ENCODE measurements at regions not wholly inside any gene's neighbourhood (a gene's known extent, or its start where the extent isn't known, plus 50 kb on each side); places are given as distances from the start of the nearest gene placed in this dataset.

GRCh38 chr9:94168203-94169000, 84.1 kb downstream of the PTPDC1 start:
- H3K36me3 ChIP-seq (ENCODE audit: control insufficient read depth in 1 of 2, insufficient read depth in 2 of 2, low read length in 2 of 2), result no peaks in the 10 kb centered on the region
- no peak overlapping the region for H3K27ac ChIP-seq (ENCODE audit: low read depth, low read length)
- H3K4me3 ChIP-seq (ENCODE audit: low read depth in 1 of 2, low read length in 2 of 2), result peak overlapping the region; percentile 74 to 85
- no peaks in the 10 kb centered on the region for H3K9me3 ChIP-seq (ENCODE audit: control insufficient read depth in 1 of 2, low read length in 2 of 2)
- H3K9ac ChIP-seq (ENCODE audit: low read depth in 1 of 2, low read length in 2 of 2), result peak overlapping the region; percentile 25 to 85
- peaks cover 31 to 37% of the 10 kb centered on the region in 2 donors for H3K4me1 ChIP-seq (ENCODE audit: control insufficient read depth in 1 of 2, insufficient read depth in 2 of 2, low read length in 2 of 2)
- H3K27me3 ChIP-seq (ENCODE audit: control insufficient read depth in 1 of 2, insufficient read depth in 2 of 2, low read length in 2 of 2), result no peaks in the 10 kb centered on the region

DNA sequence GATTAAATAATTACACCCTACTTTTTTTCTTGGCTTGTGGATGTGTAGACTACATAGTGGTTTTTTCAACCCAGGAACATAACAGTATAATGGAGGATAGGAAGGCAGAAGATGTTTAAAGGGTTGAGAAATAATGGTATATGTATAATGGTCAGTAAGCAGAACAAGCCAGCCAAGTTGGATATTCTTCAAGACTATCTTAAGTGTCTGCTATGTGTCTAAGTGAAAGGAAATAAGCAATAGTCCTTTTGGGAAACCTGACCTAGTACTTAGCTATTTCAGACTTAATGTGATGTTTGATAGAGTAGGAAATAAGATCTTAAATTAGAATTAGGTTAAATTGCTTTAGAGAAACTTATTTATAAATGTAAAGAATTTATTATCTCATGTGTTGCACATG, 85.7 kb downstream of the PTPDC1 start:
- H3K9me3 ChIP-seq (ENCODE audit: control insufficient read depth in 1 of 2, low read length in 2 of 2), result no peaks in the 10 kb centered on the region
- H3K36me3 ChIP-seq (ENCODE audit: control insufficient read depth in 1 of 2, insufficient read depth in 2 of 2, low read length in 2 of 2), result peaks cover 0 to 4% of the 10 kb centered on the region in 2 donors
- H3K4me1 ChIP-seq (ENCODE audit: control insufficient read depth in 1 of 2, insufficient read depth in 2 of 2, low read length in 2 of 2), result peaks cover 46 to 51% of the 10 kb centered on the region in 2 donors
- no peak overlapping the region for H3K27ac ChIP-seq (ENCODE audit: low read depth, low read length)
- peak overlapping the region in 1 of 2 donors; percentile 1 for H3K9ac ChIP-seq (ENCODE audit: low read depth in 1 of 2, low read length in 2 of 2)
- peak overlapping the region in 1 of 2 donors; percentile 48 for H3K4me3 ChIP-seq (ENCODE audit: low read depth in 1 of 2, low read length in 2 of 2)
- H3K27me3 ChIP-seq (ENCODE audit: control insufficient read depth in 1 of 2, insufficient read depth in 2 of 2, low read length in 2 of 2), result no peaks in the 10 kb centered on the region

DNA sequence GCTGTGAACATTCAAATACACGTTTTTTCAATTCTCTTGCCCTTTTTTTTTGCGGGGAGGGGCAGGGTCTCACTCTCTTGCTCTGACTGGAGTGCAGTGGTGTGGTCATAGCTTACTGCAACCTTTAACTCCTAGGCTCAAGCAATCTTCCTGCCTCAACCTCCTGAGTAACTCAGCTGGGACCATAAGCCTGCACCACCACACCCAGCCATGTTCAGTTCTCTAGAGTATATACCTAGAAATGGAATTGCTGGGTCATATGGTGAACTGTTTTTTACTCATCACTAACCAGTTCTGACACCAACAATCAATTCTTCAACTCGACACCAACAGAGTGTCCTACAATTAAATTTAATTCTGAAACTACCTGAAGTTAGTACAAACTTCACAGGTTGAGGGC, 85.5 kb upstream of the ZNF169 start:
- Histone ChIP-seq H3K27ac (ENCODE audit: low read depth, low read length) (no peak overlapping the region), H3K27me3 (ENCODE audit: control insufficient read depth in 1 of 2, insufficient read depth in 2 of 2, low read length in 2 of 2) (no peaks in the 10 kb centered on the region), H3K4me3 (ENCODE audit: low read depth in 1 of 2, low read length in 2 of 2) (no peak overlapping the region), H3K9ac (ENCODE audit: low read depth in 1 of 2, low read length in 2 of 2) (no peak overlapping the region), H3K9me3 (ENCODE audit: control insufficient read depth in 1 of 2, low read length in 2 of 2) (no peaks in the 10 kb centered on the region), H3K36me3 (ENCODE audit: control insufficient read depth in 1 of 2, insufficient read depth in 2 of 2, low read length in 2 of 2) (peaks cover 13 to 20% of the 10 kb centered on the region in 2 donors), H3K4me1 (ENCODE audit: control insufficient read depth in 1 of 2, insufficient read depth in 2 of 2, low read length in 2 of 2) (peaks cover 55 to 58% of the 10 kb centered on the region in 2 donors)

DNA sequence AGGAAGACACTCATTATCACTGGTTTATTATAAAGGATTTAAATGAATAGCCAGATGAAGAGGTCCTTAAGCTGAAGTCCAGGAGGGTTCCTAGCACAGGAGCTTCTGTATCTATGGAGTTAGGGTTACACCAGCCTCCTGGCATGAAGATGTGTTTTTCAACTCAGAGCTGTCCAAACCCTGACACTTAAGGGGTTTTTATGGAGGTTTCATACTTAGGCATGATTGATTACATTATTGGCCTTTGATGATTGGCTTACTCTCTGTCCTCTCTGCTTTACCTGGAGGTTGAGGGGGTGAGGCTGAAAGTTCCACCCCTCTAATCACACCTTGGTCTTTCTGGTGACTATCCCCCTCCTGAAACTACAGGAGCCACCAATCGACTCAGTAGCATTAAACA, 84.9 kb upstream of the ZNF169 start:
- no peak overlapping the region for H3K27ac ChIP-seq (ENCODE audit: low read depth, low read length)
- peaks cover 13 to 20% of the 10 kb centered on the region in 2 donors for H3K36me3 ChIP-seq (ENCODE audit: control insufficient read depth in 1 of 2, insufficient read depth in 2 of 2, low read length in 2 of 2)
- H3K4me1 ChIP-seq (ENCODE audit: control insufficient read depth in 1 of 2, insufficient read depth in 2 of 2, low read length in 2 of 2), result peaks cover 52 to 53% of the 10 kb centered on the region in 2 donors
- H3K9ac ChIP-seq (ENCODE audit: low read depth in 1 of 2, low read length in 2 of 2), result no peak overlapping the region
- H3K27me3 ChIP-seq (ENCODE audit: control insufficient read depth in 1 of 2, insufficient read depth in 2 of 2, low read length in 2 of 2), result no peaks in the 10 kb centered on the region
- H3K4me3 ChIP-seq (ENCODE audit: low read depth in 1 of 2, low read length in 2 of 2), result no peak overlapping the region
- no peaks in the 10 kb centered on the region for H3K9me3 ChIP-seq (ENCODE audit: control insufficient read depth in 1 of 2, low read length in 2 of 2)

DNA sequence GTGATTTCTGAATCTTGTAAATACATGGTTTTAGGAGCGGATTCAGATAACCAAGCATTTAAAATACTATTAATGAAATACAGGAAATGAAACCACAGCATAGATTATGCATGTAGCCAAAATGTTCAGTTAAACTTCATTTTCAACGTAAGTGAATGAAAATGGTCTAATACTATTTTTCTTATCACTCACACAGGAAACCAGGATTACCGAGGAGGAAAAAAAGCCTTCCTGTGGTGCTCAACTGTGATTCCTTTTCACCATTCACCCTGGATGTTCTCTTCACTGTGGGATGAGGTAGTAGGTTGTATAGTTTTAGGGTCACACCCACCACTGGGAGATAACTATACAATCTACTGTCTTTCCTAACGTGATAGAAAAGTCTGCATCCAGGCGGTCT, 83.4 kb upstream of the ZNF169 start:
- Histone ChIP-seq H3K4me3 (ENCODE audit: low read depth in 1 of 2, low read length in 2 of 2) (no peak overlapping the region), H3K9ac (ENCODE audit: low read depth in 1 of 2, low read length in 2 of 2) (no peak overlapping the region), H3K9me3 (ENCODE audit: control insufficient read depth in 1 of 2, low read length in 2 of 2) (no peaks in the 10 kb centered on the region), H3K27me3 (ENCODE audit: control insufficient read depth in 1 of 2, insufficient read depth in 2 of 2, low read length in 2 of 2) (no peaks in the 10 kb centered on the region), H3K4me1 (ENCODE audit: control insufficient read depth in 1 of 2, insufficient read depth in 2 of 2, low read length in 2 of 2) (peaks cover 37 to 40% of the 10 kb centered on the region in 2 donors), H3K36me3 (ENCODE audit: control insufficient read depth in 1 of 2, insufficient read depth in 2 of 2, low read length in 2 of 2) (peaks cover 13 to 23% of the 10 kb centered on the region in 2 donors), H3K27ac (ENCODE audit: low read depth, low read length) (no peak overlapping the region)

DNA sequence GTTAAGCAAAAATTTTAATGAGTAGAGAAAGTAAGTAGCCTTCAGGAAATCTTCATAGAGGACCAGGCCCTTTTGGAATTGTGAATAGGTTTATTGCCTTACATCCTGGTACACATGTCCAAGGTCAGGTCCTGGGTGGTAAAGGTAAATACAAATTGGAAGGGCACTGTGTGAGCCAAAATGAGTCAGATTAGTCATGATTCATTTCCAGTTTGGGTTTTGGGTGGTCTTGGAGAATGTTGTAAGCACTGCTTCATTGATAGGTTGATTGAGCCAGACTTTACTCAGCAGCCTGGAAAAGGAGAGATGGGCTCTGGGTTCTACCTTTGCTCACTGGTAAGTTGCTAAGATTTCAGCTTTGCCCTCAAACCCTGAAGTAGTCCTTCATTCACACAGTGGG, 82.5 kb upstream of the ZNF169 start:
- no peak overlapping the region for H3K27ac ChIP-seq (ENCODE audit: low read depth, low read length)
- H3K9ac ChIP-seq (ENCODE audit: low read depth in 1 of 2, low read length in 2 of 2), result no peak overlapping the region
- no peak overlapping the region for H3K4me3 ChIP-seq (ENCODE audit: low read depth in 1 of 2, low read length in 2 of 2)
- H3K4me1 ChIP-seq (ENCODE audit: control insufficient read depth in 1 of 2, insufficient read depth in 2 of 2, low read length in 2 of 2), result peaks cover 34 to 40% of the 10 kb centered on the region in 2 donors
- H3K27me3 ChIP-seq (ENCODE audit: control insufficient read depth in 1 of 2, insufficient read depth in 2 of 2, low read length in 2 of 2), result no peaks in the 10 kb centered on the region
- peaks cover 13 to 23% of the 10 kb centered on the region in 2 donors for H3K36me3 ChIP-seq (ENCODE audit: control insufficient read depth in 1 of 2, insufficient read depth in 2 of 2, low read length in 2 of 2)
- no peaks in the 10 kb centered on the region for H3K9me3 ChIP-seq (ENCODE audit: control insufficient read depth in 1 of 2, low read length in 2 of 2)

- Histone ChIP-seq H3K9me3 (ENCODE audit: control insufficient read depth in 1 of 2, low read length in 2 of 2) (no peaks in the 10 kb centered on the region), H3K9ac (ENCODE audit: low read depth in 1 of 2, low read length in 2 of 2) (no peak overlapping the region), H3K27ac (ENCODE audit: low read depth, low read length) (no peak overlapping the region), H3K4me1 (ENCODE audit: control insufficient read depth in 1 of 2, insufficient read depth in 2 of 2, low read length in 2 of 2) (peaks cover 24 to 26% of the 10 kb centered on the region in 2 donors), H3K27me3 (ENCODE audit: control insufficient read depth in 1 of 2, insufficient read depth in 2 of 2, low read length in 2 of 2) (no peaks in the 10 kb centered on the region), H3K36me3 (ENCODE audit: control insufficient read depth in 1 of 2, insufficient read depth in 2 of 2, low read length in 2 of 2) (peaks cover 13 to 23% of the 10 kb centered on the region in 2 donors), H3K4me3 (ENCODE audit: low read depth in 1 of 2, low read length in 2 of 2) (no peak overlapping the region)
Observed at GRCh38 chr9:94178927-94179326, 80.2 kb upstream of the ZNF169 start.

- H3K36me3 ChIP-seq (ENCODE audit: control insufficient read depth in 1 of 2, insufficient read depth in 2 of 2, low read length in 2 of 2), result peaks cover 7 to 10% of the 10 kb centered on the region in 2 donors
- H3K4me3 ChIP-seq (ENCODE audit: low read depth in 1 of 2, low read length in 2 of 2), result no peak overlapping the region
- H3K9ac ChIP-seq (ENCODE audit: low read depth in 1 of 2, low read length in 2 of 2), result no peak overlapping the region
- H3K4me1 ChIP-seq (ENCODE audit: control insufficient read depth in 1 of 2, insufficient read depth in 2 of 2, low read length in 2 of 2), result peaks cover 0 to under 1% of the 10 kb centered on the region in 2 donors
- no peaks in the 10 kb centered on the region for H3K9me3 ChIP-seq (ENCODE audit: control insufficient read depth in 1 of 2, low read length in 2 of 2)
- H3K27ac ChIP-seq (ENCODE audit: low read depth, low read length), result no peak overlapping the region
- H3K27me3 ChIP-seq (ENCODE audit: control insufficient read depth in 1 of 2, insufficient read depth in 2 of 2, low read length in 2 of 2), result no peaks in the 10 kb centered on the region
Observed at GRCh38 chr9:94181408-94182181, 77.5 kb upstream of the ZNF169 start.

GRCh38 chr9:94182532-94182931, 76.6 kb upstream of the ZNF169 start:
- no peaks in the 10 kb centered on the region for H3K9me3 ChIP-seq (ENCODE audit: control insufficient read depth in 1 of 2, low read length in 2 of 2)
- H3K27me3 ChIP-seq (ENCODE audit: control insufficient read depth in 1 of 2, insufficient read depth in 2 of 2, low read length in 2 of 2), result no peaks in the 10 kb centered on the region
- no peaks in the 10 kb centered on the region for H3K4me1 ChIP-seq (ENCODE audit: control insufficient read depth in 1 of 2, insufficient read depth in 2 of 2, low read length in 2 of 2)
- peaks cover 0 to 3% of the 10 kb centered on the region in 2 donors for H3K36me3 ChIP-seq (ENCODE audit: control insufficient read depth in 1 of 2, insufficient read depth in 2 of 2, low read length in 2 of 2)
- H3K27ac ChIP-seq (ENCODE audit: low read depth, low read length), result no peak overlapping the region
- no peak overlapping the region for H3K4me3 ChIP-seq (ENCODE audit: low read depth in 1 of 2, low read length in 2 of 2)
- H3K9ac ChIP-seq (ENCODE audit: low read depth in 1 of 2, low read length in 2 of 2), result no peak overlapping the region

Data from duodenal mucosa (tissue), 2 donors.